HepG2 (cell line): ENCODE measurements at regions not wholly inside any gene's neighbourhood (a gene's known extent, or its start where the extent isn't known, plus 50 kb on each side); places are given as distances from the start of the nearest gene placed in this dataset.

Source experiments
- ATAC-seq: fragments of 200-7000 bp; cut with Tn5 transposase; 3 replicates; pipeline ENCODE4 v1.9.1; 2020; ENCODE audit warnings: mild to moderate bottlenecking, moderate library complexity
- BruUV-seq: library from RNA; stranded (reverse); fragments of 400-500 nt; replicated peaks from 2 replicates; lab custom pipeline; 2021; lab: Mats Ljungman, UMichigan
- CTCF ChIA-PET: fragments of 300-600 bp; formaldehyde crosslinking; extraction: SDS; loops from one replicate; lab custom pipeline; 2021; ENCODE audit warnings: low total read pairs, inconsistent platforms, low intra/inter-chr PET ratio; lab: Yijun Ruan, JAX
- POLR2A ChIA-PET: fragments of 350-600 bp; sonication (Branson Sonifier 250); formaldehyde crosslinking; loops from one replicate; lab custom pipeline; 2020; ENCODE audit warnings: antibody characterized with exemption, inconsistent platforms; lab: Yijun Ruan, JAX
- DNase-seq: peaks from one replicate; pipeline ENCODE4 v3.0.0-alpha.2; 2015; ENCODE audit warnings: low spot score
- FAIRE-seq: peaks from 3 replicates; lab custom pipeline; 2011; peaks lifted over from hg19 to GRCh38; lab: Jason Lieb, UNC
- H2AFZ ChIP-seq: one replicate; pipeline ENCODE4 v1.6.1; 2011; ENCODE audit warnings: low read length, inconsistent platforms
- H3K27ac ChIP-seq: fragments of 300-600 bp; 3 replicates; pipeline ENCODE4 v1.8.0; 2011; ENCODE audit warnings: mixed run types, mild to moderate bottlenecking, mixed read lengths, low read length, inconsistent platforms; ENCODE audit not compliant: insufficient read depth; ENCODE audit errors: extremely low read length
- H3K27me3 ChIP-seq, 2 experiments: fragments of 200-600 bp in 1 of 2; 2 replicates in 1 of 2; 3 replicates in 1 of 2; pipeline versions ENCODE4 v1.6.0 to v1.8.0; 2011; ENCODE audit warnings: low read length in 2 of 2, mild to moderate bottlenecking in 2 of 2, moderate library complexity in 2 of 2, inconsistent platforms in 1 of 2; ENCODE audit not compliant: insufficient read depth in 2 of 2, control insufficient read depth in 1 of 2
- H3K36me3 ChIP-seq, 2 experiments: fragments of 200-600 bp in 1 of 2; replicated peaks in 1 of 2; 2 replicates in 1 of 2; 3 replicates in 1 of 2; pipeline versions ENCODE4 v1.5.1 to v1.8.0; 2011; ENCODE audit warnings: low read length in 2 of 2, inconsistent platforms in 1 of 2; ENCODE audit not compliant: insufficient read depth in 2 of 2, control insufficient read depth in 1 of 2
- H3K4me1 ChIP-seq: 2 replicates; pipeline ENCODE4 v1.5.1; 2012; ENCODE audit warnings: low read length, inconsistent platforms; ENCODE audit not compliant: insufficient read depth
- H3K4me2 ChIP-seq: 2 replicates; pipeline ENCODE4 v1.6.0; 2011; ENCODE audit warnings: low read depth, low read length, inconsistent platforms
- H3K4me3 ChIP-seq, 3 experiments: fragments of 200-600 bp in 1 of 3; sonication (generic), shearing (Covaris generic) in 1 of 3; replicated peaks in 1 of 3; 2 replicates each; pipeline ENCODE4 v1.5.1; 2011 to 2016; ENCODE audit warnings: low read length in 3 of 3, inconsistent platforms in 2 of 3, low read depth in 2 of 3, mild to moderate bottlenecking in 2 of 3, control low read depth in 1 of 3, mixed read lengths in 1 of 3; ENCODE audit not compliant: insufficient read depth in 1 of 3
- H3K79me2 ChIP-seq: one replicate; pipeline ENCODE4 v1.6.1; 2011; ENCODE audit warnings: low read length, inconsistent platforms; ENCODE audit not compliant: insufficient read depth
- H3K9ac ChIP-seq: 2 replicates; pipeline ENCODE4 v1.6.0; 2011; ENCODE audit warnings: mild to moderate bottlenecking, low read depth, low read length, inconsistent platforms; ENCODE audit not compliant: insufficient read depth
- H3K9me3 ChIP-seq: 2 replicates; pipeline ENCODE4 v1.5.1; 2012; ENCODE audit warnings: mild to moderate bottlenecking, low read length
- H4K20me1 ChIP-seq: 2 replicates; pipeline ENCODE4 v1.6.0; 2011; ENCODE audit warnings: inconsistent platforms, mild to moderate bottlenecking, low read length, moderate library complexity; ENCODE audit not compliant: insufficient read depth
- CTCF ChIP-seq: sonication (generic); formaldehyde crosslinking; IDR thresholded peaks from 2 replicates; pipeline ENCODE4 v1.5.0; 2020; ENCODE audit warnings: mild to moderate bottlenecking, missing genetic modification reagents, moderate library complexity
- GATAD2A ChIP-seq: IDR thresholded peaks from 2 replicates; pipeline ENCODE4 v1.6.1; 2016
- HHEX ChIP-seq: IDR thresholded peaks from 2 replicates; pipeline ENCODE4 v1.6.1; 2016; ENCODE audit warnings: control low read depth
- HNF4A ChIP-seq: sonication (generic); formaldehyde crosslinking; IDR thresholded peaks from 2 replicates; pipeline ENCODE4 v1.4.0; 2020; ENCODE audit warnings: missing genetic modification reagents
- KDM2A ChIP-seq: sonication (generic); formaldehyde crosslinking; IDR thresholded peaks from 2 replicates; pipeline ENCODE4 v1.4.0; 2020; ENCODE audit warnings: low read depth, missing genetic modification reagents, borderline replicate concordance
- KLF12 ChIP-seq: sonication (generic); formaldehyde crosslinking; IDR thresholded peaks from 2 replicates; pipeline ENCODE4 v1.4.0; 2020; ENCODE audit warnings: missing genetic modification reagents, borderline replicate concordance
- MTF1 ChIP-seq: sonication (generic); formaldehyde crosslinking; IDR thresholded peaks from 2 replicates; pipeline ENCODE4 v1.5.0; 2020; ENCODE audit warnings: missing genetic modification reagents
- MXD1 ChIP-seq: sonication (generic); formaldehyde crosslinking; IDR thresholded peaks from 2 replicates; pipeline ENCODE4 v1.4.0; 2020; ENCODE audit warnings: mild to moderate bottlenecking, missing genetic modification reagents
- MXD4 ChIP-seq: IDR thresholded peaks from 2 replicates; pipeline ENCODE4 v1.6.1; 2016; ENCODE audit warnings: mild to moderate bottlenecking, missing biosample characterization, missing genetic modification reagents
- NPAS2 ChIP-seq: sonication (generic); formaldehyde crosslinking; IDR thresholded peaks from 2 replicates; pipeline ENCODE4 v1.8.0; 2022; ENCODE audit warnings: mild to moderate bottlenecking, missing genetic modification reagents, borderline replicate concordance
- PHF5A ChIP-seq: IDR thresholded peaks from one replicate; pipeline ENCODE4 v1.6.1; 2018; ENCODE audit warnings: low read depth, missing genetic modification reagents; ENCODE audit not compliant: unreplicated experiment
- STAG1 ChIP-seq: sonication (generic); formaldehyde crosslinking; IDR thresholded peaks from 2 replicates; pipeline ENCODE4 v1.4.0; 2020; ENCODE audit warnings: missing genetic modification reagents
- ZFP36L2 ChIP-seq: sonication (generic); formaldehyde crosslinking; IDR thresholded peaks from 2 replicates; pipeline ENCODE4 v1.4.0; 2020; ENCODE audit warnings: missing genetic modification reagents
- ZNF329 ChIP-seq: sonication (generic); formaldehyde crosslinking; IDR thresholded peaks from 2 replicates; pipeline ENCODE4 v1.9.0; 2021; ENCODE audit warnings: low read depth, mild to moderate bottlenecking, missing genetic modification reagents
- ZNF740 ChIP-seq: sonication (generic); formaldehyde crosslinking; IDR thresholded peaks from 2 replicates; pipeline ENCODE4 v1.4.0; 2020; ENCODE audit warnings: missing genetic modification reagents
- WGBS: methylation state at CpG from one replicate; pipeline ENCODE4 v1.1.6; 2017; ENCODE audit warnings: low lambda C conversion rate; 5-methylcytosine and 5-hydroxymethylcytosine counted together
- in situ Hi-C: cut with HindIII; loops from 2 replicates; pipeline ENCODE4 v1.10.0; 2017; ENCODE audit warnings: low pct_unique_long_range_greater_than_20kb; ENCODE audit not compliant: extremely low pct_ligation_motif_present
- intact Hi-C: fragments of 100-400 bp; cut with micrococcal nuclease; formaldehyde crosslinking; loops from one replicate; pipeline ENCODE4 v1.10.0; 2022; ENCODE audit not compliant: unreplicated experiment
- TF ChIP-seq, protein P1 (sequence below): sonication (generic); formaldehyde crosslinking; IDR thresholded peaks from 2 replicates; pipeline ENCODE4 v1.5.1; 2020; ENCODE audit warnings: mild to moderate bottlenecking, moderate library complexity, missing genetic modification reagents

DNA sequence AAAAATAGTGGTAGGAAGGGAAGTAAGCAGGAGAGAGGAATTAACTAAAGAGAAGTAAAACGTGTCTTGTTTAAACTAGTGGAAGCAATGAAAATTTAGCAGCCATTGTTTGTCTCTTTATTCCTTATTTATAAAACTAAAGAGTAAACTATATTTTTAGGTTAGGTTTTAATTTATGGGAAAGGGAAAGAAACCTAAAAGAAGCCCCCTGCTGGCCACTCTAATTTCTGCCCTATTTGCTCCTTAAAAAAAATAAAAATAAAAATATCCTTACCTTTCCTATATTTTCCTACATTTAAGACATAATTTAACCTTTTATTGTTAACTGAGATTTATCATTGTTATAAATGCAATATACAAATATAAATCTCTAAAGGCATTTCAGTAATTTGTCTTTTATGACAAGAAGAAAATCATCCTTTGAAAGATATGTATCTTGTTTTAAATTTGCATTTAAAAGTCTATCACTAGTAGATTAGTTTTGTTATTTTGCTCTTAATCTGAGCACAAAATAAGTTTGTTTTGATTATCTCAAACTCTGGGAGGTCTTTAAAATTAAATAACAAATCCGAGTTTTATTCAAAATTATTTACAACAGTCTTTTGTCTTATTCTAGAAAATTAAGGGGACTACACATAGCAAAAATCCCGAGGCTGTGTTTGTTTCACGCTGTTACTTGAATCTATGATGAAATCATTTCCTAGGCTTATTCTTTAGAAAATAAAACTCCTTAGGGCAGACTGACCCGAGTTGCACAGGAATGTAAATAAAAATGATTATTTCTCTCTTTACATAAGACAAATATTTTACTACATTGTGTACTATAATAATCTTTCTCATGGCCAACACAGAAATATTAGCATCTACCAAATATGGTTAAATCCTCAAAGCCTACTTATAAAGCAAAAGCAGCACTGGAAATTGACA is 201.7 kb downstream of the NRIP1 start:
- BruUV-seq: TSS peak; percentile 62
- Histone ChIP-seq H3K4me1 (peaks cover 43% of the 10 kb centered on the region), H3K36me3 (no peaks in the 10 kb centered on the region), H3K4me3 (peak overlapping the region in 2 of 3 experiments; percentile 29 to 36; a peak in 3 of 6 replicates), H3K9me3 (peaks cover 18% of the 10 kb centered on the region), H3K27ac (peak overlapping the region; percentile 76), H4K20me1 (no peaks in the 10 kb centered on the region), H3K79me2 (no peaks in the 10 kb centered on the region), H3K9ac (peak overlapping the region; percentile 20), H3K27me3 (no peaks in the 10 kb centered on the region), H2AFZ (no peak overlapping the region), H3K4me2 (peak overlapping the region; percentile 78)
- FAIRE-seq (no peak), ATAC-seq (no peak), DNase-seq (peak; percentile 13)
- CTCF ChIA-PET: interaction anchor here (1.0 to 2.0 kb wide), 5 partner anchors 15 to 603 kb away, joined by 3 to 7 read pairs (median 4); no protein-coding TSS in a partner anchor
- POLR2A ChIA-PET: interaction anchor here (1.2 to 2.4 kb wide), 6 partner anchors 15 to 578 kb away, joined by 4 to 27 read pairs (median 16); partner anchors contain the start of gene NRIP1
- TF ChIP-seq, protein P1, sequence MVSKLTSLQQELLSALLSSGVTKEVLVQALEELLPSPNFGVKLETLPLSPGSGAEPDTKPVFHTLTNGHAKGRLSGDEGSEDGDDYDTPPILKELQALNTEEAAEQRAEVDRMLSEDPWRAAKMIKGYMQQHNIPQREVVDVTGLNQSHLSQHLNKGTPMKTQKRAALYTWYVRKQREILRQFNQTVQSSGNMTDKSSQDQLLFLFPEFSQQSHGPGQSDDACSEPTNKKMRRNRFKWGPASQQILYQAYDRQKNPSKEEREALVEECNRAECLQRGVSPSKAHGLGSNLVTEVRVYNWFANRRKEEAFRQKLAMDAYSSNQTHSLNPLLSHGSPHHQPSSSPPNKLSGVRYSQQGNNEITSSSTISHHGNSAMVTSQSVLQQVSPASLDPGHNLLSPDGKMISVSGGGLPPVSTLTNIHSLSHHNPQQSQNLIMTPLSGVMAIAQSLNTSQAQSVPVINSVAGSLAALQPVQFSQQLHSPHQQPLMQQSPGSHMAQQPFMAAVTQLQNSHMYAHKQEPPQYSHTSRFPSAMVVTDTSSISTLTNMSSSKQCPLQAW: no peak
- TF ChIP-seq HHEX (CRISPR knock-in tag): no peak
- TF ChIP-seq NPAS2 (CRISPR knock-in tag): no peak
- no peak for TF ChIP-seq ZNF329
- TF ChIP-seq MXD4 (CRISPR knock-in tag): no peak
- no peak for TF ChIP-seq GATAD2A
- TF ChIP-seq PHF5A (CRISPR knock-in tag): no peak
- TF ChIP-seq ZFP36L2 (CRISPR knock-in tag): no peak
- no peak for TF ChIP-seq KDM2A (CRISPR knock-in tag)
- no peak for TF ChIP-seq KLF12
- no peak for TF ChIP-seq MXD1 (CRISPR knock-in tag)
- peak; percentile 9; the same call in 1 of the 2 replicates for TF ChIP-seq CTCF (CRISPR knock-in tag)
- peak; percentile 12; the same call in 1 of the 2 replicates for TF ChIP-seq STAG1 (CRISPR knock-in tag)
- TF ChIP-seq ZNF740 (CRISPR knock-in tag): no peak
- TF ChIP-seq HNF4A (CRISPR knock-in tag): no peak
- no peak for TF ChIP-seq MTF1
- intact Hi-C loops (loop anchor here (2.0 to 5.0 kb wide), 5 partner anchors 119 to 604 kb away; no protein-coding TSS in a partner anchor), in situ Hi-C loops (loop anchor here (10.0 to 25.0 kb wide), 2 partner anchors 202 to 624 kb away; partner anchors contain the start of gene NRIP1)
- 26% methylated on average over 5 of the region's 5 CpGs for WGBS
